ENCODE measurements at regions not wholly inside any gene's neighbourhood (a gene's known extent, or its start where the extent isn't known, plus 50 kb on each side); places are given as distances from the start of the nearest gene placed in this dataset.

DNA sequence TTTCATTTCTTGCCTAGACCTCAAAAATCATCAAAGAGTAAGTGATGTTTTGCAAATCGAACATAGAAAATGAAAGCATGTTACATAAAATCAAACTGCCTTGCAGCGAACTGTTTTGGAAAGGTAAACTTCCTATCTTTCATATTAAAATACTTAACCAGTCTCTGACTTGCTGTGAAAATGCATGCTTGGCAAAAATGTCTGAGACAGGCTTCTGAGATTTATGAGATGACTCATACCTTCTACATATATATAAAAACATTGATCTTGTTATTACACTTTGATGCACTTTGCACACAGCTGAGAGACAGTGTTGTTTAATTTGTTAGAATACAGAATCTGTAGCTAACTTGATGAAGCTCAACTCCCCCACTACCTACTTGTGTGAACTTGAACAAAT lies 179.1 kb downstream of the KITLG start:
- peaks cover 8% of the 10 kb centered on the region for H3K4me1 Mint-ChIP-seq
- H3K9me3 Mint-ChIP-seq = no peaks in the 10 kb centered on the region
- peak; percentile 50 for ATAC-seq (replicated peaks)
- H3K27ac Mint-ChIP-seq = peak overlapping the region; percentile 49
- H3K4me3 Mint-ChIP-seq = peak overlapping the region; percentile 45
- no peaks in the 10 kb centered on the region for H3K27me3 Mint-ChIP-seq
- H3K36me3 Mint-ChIP-seq (ENCODE audit: low read depth) = no peaks in the 10 kb centered on the region

- no peak for ATAC-seq (replicated peaks)
- H3K4me1 Mint-ChIP-seq = no peaks in the 10 kb centered on the region
- no peaks in the 10 kb centered on the region for H3K27me3 Mint-ChIP-seq
- H3K9me3 Mint-ChIP-seq = no peaks in the 10 kb centered on the region
- H3K27ac Mint-ChIP-seq = no peak overlapping the region
- no peaks in the 10 kb centered on the region for H3K36me3 Mint-ChIP-seq (ENCODE audit: low read depth)
- H3K4me3 Mint-ChIP-seq = no peak overlapping the region
Measured at GRCh38 chr12:88406905-88407304, 173.4 kb downstream of the KITLG start.

GRCh38 chr12:88408823-88409222 lies 171.4 kb downstream of the KITLG start:
- Mint-ChIP-seq H3K4me3 (no peak overlapping the region), H3K27me3 (no peaks in the 10 kb centered on the region), H3K27ac (no peak overlapping the region), H3K4me1 (no peaks in the 10 kb centered on the region), H3K9me3 (no peaks in the 10 kb centered on the region), H3K36me3 (ENCODE audit: low read depth) (no peaks in the 10 kb centered on the region)
- no peak for ATAC-seq (replicated peaks)

DNA sequence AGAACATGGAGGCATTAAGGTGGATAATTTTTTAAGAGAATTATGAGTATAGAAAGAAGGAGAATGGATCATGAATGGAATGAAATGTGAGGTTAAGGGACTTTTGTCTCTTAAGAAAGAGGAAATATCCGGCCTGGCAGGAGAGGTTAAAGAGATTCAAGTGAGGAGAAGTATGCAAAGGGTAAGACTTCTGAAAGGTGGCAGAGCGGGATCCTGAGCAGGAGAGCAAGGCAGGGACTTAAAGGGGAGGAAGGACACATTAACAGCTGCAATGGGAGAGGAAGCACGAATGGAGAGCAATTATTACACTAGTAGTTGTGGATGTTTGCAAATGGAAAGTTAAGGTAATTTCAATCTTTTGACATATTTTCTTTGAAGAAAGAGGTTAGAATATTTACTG lies 171.0 kb downstream of the KITLG start:
- H3K27ac Mint-ChIP-seq = no peak overlapping the region

DNA sequence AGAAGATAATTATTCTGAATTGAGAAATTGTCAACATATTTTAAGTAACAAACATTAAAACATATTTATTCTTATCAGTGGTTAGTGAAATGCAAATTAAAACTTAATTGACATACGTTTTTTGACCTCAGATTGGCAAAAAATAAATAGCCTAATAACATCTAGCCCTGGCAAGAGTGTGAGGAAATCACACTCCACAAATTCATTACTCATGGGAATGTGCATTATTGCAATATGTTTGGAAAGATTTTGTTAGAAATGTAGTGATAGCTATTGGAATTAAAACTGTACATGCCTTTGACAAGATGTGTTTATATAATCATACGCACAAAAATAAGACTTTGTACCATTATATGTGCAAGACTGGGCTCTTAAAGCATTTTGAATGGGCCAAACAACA lies 168.6 kb downstream of the KITLG start:
- Mint-ChIP-seq H3K27me3 (no peaks in the 10 kb centered on the region), H3K9me3 (no peaks in the 10 kb centered on the region), H3K27ac (no peak overlapping the region), H3K4me3 (no peak overlapping the region), H3K36me3 (ENCODE audit: low read depth) (no peaks in the 10 kb centered on the region), H3K4me1 (no peaks in the 10 kb centered on the region)
- ATAC-seq (replicated peaks) = no peak

More for the DNA sequence above, 171.0 kb downstream of the KITLG start:
- Mint-ChIP-seq H3K27me3 (no peaks in the 10 kb centered on the region), H3K4me3 (no peak overlapping the region), H3K4me1 (no peaks in the 10 kb centered on the region), H3K36me3 (ENCODE audit: low read depth) (no peaks in the 10 kb centered on the region), H3K9me3 (no peaks in the 10 kb centered on the region)
- no peak for ATAC-seq (replicated peaks)

DNA sequence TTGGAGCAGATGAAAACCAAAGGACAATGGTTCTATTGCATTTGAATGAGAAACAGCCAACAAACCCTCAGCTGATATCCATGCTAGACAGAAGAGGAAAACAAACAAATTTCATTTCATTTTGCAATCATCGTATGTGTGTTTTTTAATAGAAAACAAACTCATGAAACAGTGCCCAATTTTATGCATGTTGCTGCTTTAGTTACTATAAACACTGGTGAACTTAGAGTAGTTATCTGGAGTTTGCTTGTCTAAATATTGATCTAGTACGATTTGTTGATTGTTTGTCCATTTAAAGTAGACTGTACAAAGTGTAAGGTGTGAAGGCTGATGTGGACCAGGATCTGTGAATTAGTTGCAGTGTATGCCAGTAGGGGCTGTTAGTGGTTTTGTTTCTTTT lies 166.6 kb downstream of the KITLG start:
- Mint-ChIP-seq H3K9me3 (no peaks in the 10 kb centered on the region), H3K27me3 (no peaks in the 10 kb centered on the region), H3K27ac (no peak overlapping the region), H3K36me3 (ENCODE audit: low read depth) (no peaks in the 10 kb centered on the region), H3K4me1 (no peaks in the 10 kb centered on the region), H3K4me3 (no peak overlapping the region)
- ATAC-seq (replicated peaks) = no peak

- Mint-ChIP-seq H3K4me3 (no peak overlapping the region), H3K27ac (no peak overlapping the region), H3K4me1 (no peaks in the 10 kb centered on the region), H3K36me3 (ENCODE audit: low read depth) (no peaks in the 10 kb centered on the region), H3K27me3 (no peaks in the 10 kb centered on the region), H3K9me3 (no peaks in the 10 kb centered on the region)
- no peak for ATAC-seq (replicated peaks)
Measured at GRCh38 chr12:88416155-88416554, 164.1 kb downstream of the KITLG start.

GRCh38 chr12:88416786-88417185 lies 163.5 kb downstream of the KITLG start:
- H3K9me3 Mint-ChIP-seq = no peaks in the 10 kb centered on the region
- no peak overlapping the region for H3K4me3 Mint-ChIP-seq
- H3K27ac Mint-ChIP-seq = no peak overlapping the region
- no peaks in the 10 kb centered on the region for H3K36me3 Mint-ChIP-seq (ENCODE audit: low read depth)
- ATAC-seq (replicated peaks) = no peak
- no peaks in the 10 kb centered on the region for H3K27me3 Mint-ChIP-seq
- H3K4me1 Mint-ChIP-seq = no peaks in the 10 kb centered on the region

GRCh38 chr12:88417531-88417930 lies 162.7 kb downstream of the KITLG start:
- H3K4me1 Mint-ChIP-seq = no peaks in the 10 kb centered on the region
- ATAC-seq (replicated peaks) = no peak
- H3K27ac Mint-ChIP-seq = no peak overlapping the region

DNA sequence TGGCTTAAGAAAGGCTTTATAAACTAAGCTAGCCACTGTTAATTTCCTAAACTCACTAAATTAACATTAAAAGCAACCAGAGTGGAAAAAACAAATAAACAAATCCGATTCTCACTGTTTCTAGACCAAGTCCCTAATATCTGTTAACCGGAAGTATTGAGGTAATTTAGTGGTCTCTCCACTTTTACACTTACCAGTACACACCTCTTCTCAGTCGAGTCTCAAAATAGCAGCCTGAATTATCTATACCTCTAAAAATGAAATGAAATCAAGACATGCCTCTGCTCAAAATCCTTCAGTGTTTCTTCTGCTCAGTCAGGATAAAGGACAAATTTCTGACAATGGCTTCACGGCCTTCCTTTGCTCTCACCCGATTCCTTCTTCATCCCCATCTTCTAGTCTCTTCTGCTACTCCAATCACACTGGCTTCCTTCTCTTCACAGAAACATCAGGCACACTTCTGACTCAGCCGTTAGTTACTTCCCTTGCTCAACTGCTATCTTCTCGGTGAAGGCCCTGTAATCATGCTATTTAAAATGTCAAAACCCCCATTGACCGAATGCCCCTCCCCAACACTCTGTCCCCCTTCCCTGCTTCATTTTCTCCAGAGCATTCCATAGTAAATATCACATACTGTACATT lies 161.3 kb downstream of the KITLG start:
- ATAC-seq (replicated peaks) = no peak
- no peaks in the 10 kb centered on the region for H3K9me3 Mint-ChIP-seq
- H3K4me3 Mint-ChIP-seq = no peak overlapping the region
- H3K4me1 Mint-ChIP-seq = no peaks in the 10 kb centered on the region
- no peaks in the 10 kb centered on the region for H3K27me3 Mint-ChIP-seq
- H3K27ac Mint-ChIP-seq = no peak overlapping the region
- H3K36me3 Mint-ChIP-seq (ENCODE audit: low read depth) = no peaks in the 10 kb centered on the region

More at GRCh38 chr12:88417531-88417930, 162.7 kb downstream of the KITLG start:
- Mint-ChIP-seq H3K9me3 (no peaks in the 10 kb centered on the region), H3K4me3 (no peak overlapping the region), H3K27me3 (no peaks in the 10 kb centered on the region), H3K36me3 (ENCODE audit: low read depth) (no peaks in the 10 kb centered on the region)

DNA sequence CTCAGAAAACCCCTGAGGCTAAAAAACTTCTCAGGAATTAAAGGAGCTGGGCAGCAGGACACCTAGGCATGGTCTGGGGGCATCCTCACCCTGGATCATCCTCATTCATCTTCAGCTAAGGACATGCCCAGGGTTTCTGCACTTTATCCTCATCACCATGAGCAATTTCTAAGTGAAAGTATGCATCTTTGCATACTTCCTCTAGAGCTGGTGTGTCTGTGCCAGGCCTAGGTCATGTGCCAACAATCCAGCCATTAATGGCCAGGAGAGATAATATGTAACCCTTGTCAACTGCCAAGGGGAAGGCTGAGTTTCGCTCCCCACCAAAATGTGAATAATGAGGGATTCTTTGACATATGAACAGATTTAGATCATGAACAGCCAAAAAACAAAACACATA lies 160.5 kb downstream of the KITLG start:
- no peaks in the 10 kb centered on the region for H3K27me3 Mint-ChIP-seq
- no peak overlapping the region for H3K27ac Mint-ChIP-seq
- no peaks in the 10 kb centered on the region for H3K4me1 Mint-ChIP-seq
- no peak overlapping the region for H3K4me3 Mint-ChIP-seq
- H3K9me3 Mint-ChIP-seq = no peaks in the 10 kb centered on the region
- ATAC-seq (replicated peaks) = no peak
- H3K36me3 Mint-ChIP-seq (ENCODE audit: low read depth) = no peaks in the 10 kb centered on the region

- ATAC-seq (replicated peaks) = peak; percentile 63
- Mint-ChIP-seq H3K4me3 (no peak overlapping the region), H3K27me3 (no peaks in the 10 kb centered on the region), H3K36me3 (ENCODE audit: low read depth) (no peaks in the 10 kb centered on the region), H3K27ac (no peak overlapping the region), H3K4me1 (no peaks in the 10 kb centered on the region), H3K9me3 (no peaks in the 10 kb centered on the region)
Measured at GRCh38 chr12:88420457-88420856, 159.8 kb downstream of the KITLG start.

GRCh38 chr12:88424791-88425730 lies 155.2 kb downstream of the KITLG start:
- Mint-ChIP-seq H3K9me3 (peaks cover 4% of the 10 kb centered on the region), H3K4me3 (no peak overlapping the region), H3K27me3 (no peaks in the 10 kb centered on the region), H3K4me1 (no peaks in the 10 kb centered on the region), H3K27ac (no peak overlapping the region), H3K36me3 (ENCODE audit: low read depth) (no peaks in the 10 kb centered on the region)
- no peak for ATAC-seq (replicated peaks)

- peaks cover 4% of the 10 kb centered on the region for H3K9me3 Mint-ChIP-seq
- H3K36me3 Mint-ChIP-seq (ENCODE audit: low read depth) = no peaks in the 10 kb centered on the region
- H3K4me1 Mint-ChIP-seq = no peaks in the 10 kb centered on the region
- no peak overlapping the region for H3K4me3 Mint-ChIP-seq
- H3K27me3 Mint-ChIP-seq = no peaks in the 10 kb centered on the region
- no peak for ATAC-seq (replicated peaks)
- no peak overlapping the region for H3K27ac Mint-ChIP-seq
Measured at GRCh38 chr12:88428350-88428749, 151.9 kb downstream of the KITLG start.

- Mint-ChIP-seq H3K27me3 (no peaks in the 10 kb centered on the region), H3K4me3 (no peak overlapping the region), H3K36me3 (ENCODE audit: low read depth) (no peaks in the 10 kb centered on the region), H3K9me3 (peaks cover 4% of the 10 kb centered on the region), H3K27ac (no peak overlapping the region), H3K4me1 (peaks cover 4% of the 10 kb centered on the region)
- no peak for ATAC-seq (replicated peaks)
Measured at GRCh38 chr12:88431246-88431645, 149.0 kb downstream of the KITLG start.

Data from activated T-helper 17 cell treated with anti-CD3 and anti-CD28 coated beads, Interleukin-2, amount 50 U/mL, for 72 hours (primary cell).